ENCODE measurements at regions not wholly inside any gene's neighbourhood (a gene's known extent, or its start where the extent isn't known, plus 50 kb on each side); places are given as distances from the start of the nearest gene placed in this dataset.
"Not testable (repeated sequence)": the region's sequence is repeated elsewhere in the genome, so short reads cannot be mapped to it uniquely, and the experiment has no call there.

GRCh38 chr6:44742828-44743372 lies 355.4 kb downstream of the CDC5L start:
- Mint-ChIP-seq H3K4me1 (ENCODE audit: low read depth) (peaks cover 11% of the 10 kb centered on the region), H3K4me3 (no peak overlapping the region)
- no peak for DNase-seq

GRCh38 chr6:44760116-44760515 lies 372.6 kb downstream of the CDC5L start:
- not testable (repeated sequence) for H3K27ac Mint-ChIP-seq; DNase-seq; H3K36me3 Mint-ChIP-seq (ENCODE audit: low read depth); H3K27me3 Mint-ChIP-seq (ENCODE audit: insufficient read depth); H3K4me3 Mint-ChIP-seq
- Mint-ChIP-seq H3K9me3 (peaks cover 23% of the 10 kb centered on the region; the same call in 1 of the 2 replicates), H3K4me1 (ENCODE audit: low read depth) (peaks cover 11% of the 10 kb centered on the region)

More at GRCh38 chr6:44742828-44743372, 355.4 kb downstream of the CDC5L start:
- no peaks in the 10 kb centered on the region for H3K36me3 Mint-ChIP-seq (ENCODE audit: low read depth)
- H3K9me3 Mint-ChIP-seq = no peaks in the 10 kb centered on the region
- no peak for TF ChIP-seq CTCF (IDR thresholded peaks at IDR 0.05)
- no peak overlapping the region for H3K27ac Mint-ChIP-seq
- peaks cover 30% of the 10 kb centered on the region for H3K27me3 Mint-ChIP-seq (ENCODE audit: insufficient read depth)

GRCh38 chr6:44761046-44761445 lies 373.5 kb downstream of the CDC5L start:
- peaks cover 11% of the 10 kb centered on the region for H3K4me1 Mint-ChIP-seq (ENCODE audit: low read depth)
- H3K4me3 Mint-ChIP-seq = no peak overlapping the region
- TF ChIP-seq CTCF (IDR thresholded peaks at IDR 0.05) = no peak
- no peaks in the 10 kb centered on the region for H3K36me3 Mint-ChIP-seq (ENCODE audit: low read depth)
- peaks cover 4% of the 10 kb centered on the region for H3K27me3 Mint-ChIP-seq (ENCODE audit: insufficient read depth)
- no peak overlapping the region for H3K27ac Mint-ChIP-seq
- DNase-seq = no peak
- H3K9me3 Mint-ChIP-seq = peaks cover 23% of the 10 kb centered on the region; the same call in 1 of the 2 replicates

- Mint-ChIP-seq H3K27ac (no peak overlapping the region), H3K4me3 (no peak overlapping the region), H3K4me1 (ENCODE audit: low read depth) (peaks cover 11% of the 10 kb centered on the region), H3K9me3 (peaks cover 23% of the 10 kb centered on the region; the same call in 1 of the 2 replicates), H3K36me3 (ENCODE audit: low read depth) (no peaks in the 10 kb centered on the region), H3K27me3 (ENCODE audit: insufficient read depth) (peaks cover 4% of the 10 kb centered on the region)
- no peak for DNase-seq
- TF ChIP-seq CTCF (IDR thresholded peaks at IDR 0.05) = no peak
Measured at GRCh38 chr6:44762496-44762895, 375.0 kb downstream of the CDC5L start.

DNA sequence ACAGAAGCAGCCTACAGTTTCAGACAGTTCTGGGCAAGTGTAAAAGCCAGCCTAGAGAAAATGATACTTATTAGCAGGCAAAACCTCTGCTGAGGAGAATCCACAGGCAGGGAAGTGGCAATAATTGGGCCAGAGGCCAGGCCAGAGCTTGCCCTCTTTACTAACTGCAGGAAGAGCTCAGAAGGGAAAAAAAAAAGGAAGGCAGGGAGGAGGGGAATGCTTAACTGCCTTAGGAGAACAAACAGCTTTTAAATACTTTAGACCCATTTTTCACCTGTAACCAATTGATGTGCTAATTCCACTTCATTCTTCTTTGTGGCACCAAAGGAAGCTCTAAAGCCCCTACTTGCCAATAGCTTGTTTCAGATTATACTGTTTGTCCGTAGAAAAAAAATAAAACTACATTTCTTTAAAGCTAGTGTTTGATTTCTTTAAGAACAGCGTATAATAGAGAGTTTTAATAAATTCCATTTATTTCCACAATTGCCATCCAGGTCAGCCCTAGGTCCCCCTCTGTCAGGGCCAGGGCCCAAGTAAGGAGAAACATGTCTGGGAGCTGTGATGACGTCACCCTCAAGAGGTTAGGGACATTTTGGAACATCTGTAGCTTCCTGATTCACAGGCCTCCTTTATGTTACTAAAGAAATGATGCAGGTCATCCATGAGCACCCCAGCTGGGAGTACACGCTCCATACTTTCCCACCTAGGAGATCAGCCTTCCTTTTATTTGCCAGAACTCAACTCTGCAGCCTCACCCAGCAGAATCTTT lies 384.3 kb downstream of the CDC5L start:
- Mint-ChIP-seq H3K36me3 (ENCODE audit: low read depth) (no peaks in the 10 kb centered on the region; the same call in 1 of the 2 replicates), H3K9me3 (no peaks in the 10 kb centered on the region; the same call in 1 of the 2 replicates), H3K27ac (no peak overlapping the region), H3K4me3 (no peak overlapping the region), H3K27me3 (ENCODE audit: insufficient read depth) (peaks cover 17% of the 10 kb centered on the region), H3K4me1 (ENCODE audit: low read depth) (no peaks in the 10 kb centered on the region)
- TF ChIP-seq CTCF (IDR thresholded peaks at IDR 0.05) = no peak
- no peak for DNase-seq

- Mint-ChIP-seq H3K4me3 (no peak overlapping the region), H3K4me1 (ENCODE audit: low read depth) (no peaks in the 10 kb centered on the region), H3K27ac (no peak overlapping the region), H3K36me3 (ENCODE audit: low read depth) (no peaks in the 10 kb centered on the region; the same call in 1 of the 2 replicates), H3K9me3 (no peaks in the 10 kb centered on the region; the same call in 1 of the 2 replicates), H3K27me3 (ENCODE audit: insufficient read depth) (peaks cover 22% of the 10 kb centered on the region)
- no peak for DNase-seq
- TF ChIP-seq CTCF (IDR thresholded peaks at IDR 0.05) = no peak
Measured at GRCh38 chr6:44772838-44773237, 385.3 kb downstream of the CDC5L start.
